Endothelial cell of umbilical vein (primary cell): ENCODE measurements at regions not wholly inside any gene's neighbourhood (a gene's known extent, or its start where the extent isn't known, plus 50 kb on each side); places are given as distances from the start of the nearest gene placed in this dataset.

ENCODE experiments used
- BruUV-seq: library from RNA; stranded (reverse); fragments of 400-500 nt; replicated peaks from 2 replicates; lab custom pipeline; 2021; lab: Mats Ljungman, UMichigan
- CTCF ChIA-PET: fragments of 300-600, 350-600 bp; sonication (Branson Sonifier 250); formaldehyde crosslinking; loops from one replicate; lab custom pipeline; 2021; ENCODE audit warnings: antibody characterized with exemption, inconsistent platforms; lab: Charles Lee
- POLR2A ChIA-PET: fragments of 300-600, 350-600 bp; sonication (Branson Sonifier 250); formaldehyde crosslinking; loops from one replicate; lab custom pipeline; 2021; ENCODE audit warnings: antibody characterized with exemption, inconsistent platforms; lab: Charles Lee
- DNase-seq: peaks from one replicate; pipeline ENCODE4 v3.0.0-alpha.2; 2011; ENCODE audit warnings: low read depth, low spot score
- FAIRE-seq: peaks from 2 replicates; lab custom pipeline; 2011; peaks lifted over from hg19 to GRCh38; lab: Jason Lieb, UNC
- H2AFZ ChIP-seq: 2 replicates; pipeline ENCODE4 v1.6.0; 2012; ENCODE audit warnings: low read depth, low read length, control low read depth, inconsistent platforms
- H3K27ac ChIP-seq: 2 replicates; pipeline ENCODE4 v1.5.1; 2011; ENCODE audit warnings: low read depth, mild to moderate bottlenecking, control low read depth, low read length, moderate library complexity; ENCODE audit not compliant: insufficient read depth
- H3K27me3 ChIP-seq, 2 experiments: 2 replicates each; pipeline versions ENCODE4 v1.6.0 to v1.6.1; 2011; ENCODE audit warnings: low read length in 2 of 2, mixed read lengths in 1 of 2; ENCODE audit not compliant: control insufficient read depth in 2 of 2, insufficient read depth in 2 of 2
- H3K36me3 ChIP-seq, 2 experiments: 2 replicates in 1 of 2; 3 replicates in 1 of 2; pipeline ENCODE4 v1.5.1; 2011; ENCODE audit warnings: low read length in 2 of 2, mild to moderate bottlenecking in 1 of 2, moderate library complexity in 1 of 2; ENCODE audit not compliant: control insufficient read depth in 2 of 2, insufficient read depth in 2 of 2; ENCODE audit errors: extremely low read depth in 1 of 2
- H3K4me1 ChIP-seq: 3 replicates; pipeline ENCODE4 v1.5.1; 2011; ENCODE audit warnings: mild to moderate bottlenecking, low read length; ENCODE audit not compliant: control insufficient read depth, insufficient read depth; ENCODE audit errors: extremely low read depth
- H3K4me2 ChIP-seq: 2 replicates; pipeline ENCODE4 v1.6.1; 2011; ENCODE audit warnings: low read length, control low read depth, mixed read lengths; ENCODE audit not compliant: insufficient read depth
- H3K4me3 ChIP-seq, 3 experiments: fragments of 200-600 bp in 1 of 3; sonication (generic), shearing (Covaris generic) in 1 of 3; replicated peaks in 1 of 3; 2 replicates each; pipeline ENCODE4 v1.5.1; 2011 to 2016; ENCODE audit warnings: control low read depth in 3 of 3, low read length in 3 of 3, mild to moderate bottlenecking in 2 of 3, inconsistent platforms in 1 of 3, low read depth in 1 of 3, moderate library complexity in 1 of 3; ENCODE audit not compliant: insufficient read depth in 1 of 3
- H3K79me2 ChIP-seq: 2 replicates; pipeline ENCODE4 v1.6.0; 2012; ENCODE audit warnings: low read length, inconsistent platforms; ENCODE audit not compliant: control insufficient read depth, insufficient read depth
- H3K9ac ChIP-seq: replicated peaks from 2 replicates; pipeline ENCODE3; 2011; ENCODE audit warnings: low read length, control low read depth; ENCODE audit not compliant: insufficient read depth; ENCODE audit errors: extremely low read depth
- H3K9me1 ChIP-seq: replicated peaks from 3 replicates; pipeline ENCODE4 v1.6.0; 2011; ENCODE audit warnings: mild to moderate bottlenecking, low read length; ENCODE audit not compliant: control insufficient read depth, insufficient read depth; ENCODE audit errors: extremely low read depth
- H3K9me3 ChIP-seq: replicated peaks from 2 replicates; pipeline ENCODE4 v1.5.1; 2012; ENCODE audit warnings: low read length, inconsistent platforms; ENCODE audit not compliant: control insufficient read depth, insufficient read depth
- H4K20me1 ChIP-seq: replicated peaks from 2 replicates; pipeline ENCODE3; 2011; ENCODE audit warnings: mild to moderate bottlenecking, low read length; ENCODE audit not compliant: control insufficient read depth, insufficient read depth; ENCODE audit errors: extremely low read depth
- EZH2 ChIP-seq: IDR thresholded peaks from 2 replicates; pipeline ENCODE4 v1.6.1; 2012; ENCODE audit warnings: borderline replicate concordance, low read depth, mild to moderate bottlenecking, moderate library complexity, low read length, inconsistent platforms; ENCODE audit not compliant: severe bottlenecking
- FOS ChIP-seq: IDR thresholded peaks from 2 replicates; pipeline ENCODE4 v1.6.1; 2011; ENCODE audit warnings: mild to moderate bottlenecking, low read length, moderate library complexity, borderline replicate concordance; ENCODE audit not compliant: insufficient read depth
- GATA2 ChIP-seq: IDR thresholded peaks from 2 replicates; pipeline ENCODE4 v1.7.0; 2011; ENCODE audit warnings: low read depth, mild to moderate bottlenecking, moderate library complexity, mixed read lengths, low read length; ENCODE audit not compliant: insufficient read length, insufficient read depth
- JUN ChIP-seq: IDR thresholded peaks from 2 replicates; pipeline ENCODE4 v1.6.1; 2011; ENCODE audit warnings: borderline replicate concordance, low read depth; ENCODE audit not compliant: insufficient read length, insufficient read depth
- MYC ChIP-seq: IDR thresholded peaks from one replicate; pipeline ENCODE4 v1.6.1; 2011; ENCODE audit warnings: mild to moderate bottlenecking, low read depth, low read length
- POLR2A ChIP-seq: IDR thresholded peaks from 2 replicates; pipeline ENCODE4 v1.6.1; 2012; ENCODE audit warnings: low read depth, mild to moderate bottlenecking, control low read depth, low read length
- POLR2AphosphoS5 ChIP-seq: IDR thresholded peaks from 2 replicates; pipeline ENCODE4 v1.6.1; 2012; ENCODE audit warnings: low read depth, mild to moderate bottlenecking, control low read depth, low read length, moderate library complexity; ENCODE audit not compliant: insufficient read depth
- dilution Hi-C: fragments of 300-500 bp; cut with MboI; formaldehyde crosslinking; loops from one replicate; pipeline ENCODE4 v1.15.0; 2019; ENCODE audit warnings: low sequenced_read_pairs; ENCODE audit not compliant: extremely low pct_ligation_motif_present
- intact Hi-C: fragments of 100-400 bp; cut with micrococcal nuclease; formaldehyde crosslinking; loops from one replicate; pipeline ENCODE4 v1.10.0; 2022
- TF ChIP-seq, protein P1 (sequence below), 2 donors: IDR thresholded peaks; 1 replicate in 1 of 2; 2 replicates in 1 of 2; pipeline ENCODE4 v1.5.1; 2011; ENCODE audit warnings: low read length in 2 of 2, mild to moderate bottlenecking in 2 of 2, moderate library complexity in 2 of 2, control low read depth in 1 of 2, inconsistent platforms in 1 of 2, low read depth in 1 of 2; ENCODE audit not compliant: insufficient read depth in 1 of 2; ENCODE audit errors: extremely low read depth in 1 of 2
- TF ChIP-seq, protein P2 (sequence below): IDR thresholded peaks from 2 replicates; pipeline ENCODE4 v1.6.1; 2011; ENCODE audit not compliant: insufficient read depth, insufficient read length

DNA sequence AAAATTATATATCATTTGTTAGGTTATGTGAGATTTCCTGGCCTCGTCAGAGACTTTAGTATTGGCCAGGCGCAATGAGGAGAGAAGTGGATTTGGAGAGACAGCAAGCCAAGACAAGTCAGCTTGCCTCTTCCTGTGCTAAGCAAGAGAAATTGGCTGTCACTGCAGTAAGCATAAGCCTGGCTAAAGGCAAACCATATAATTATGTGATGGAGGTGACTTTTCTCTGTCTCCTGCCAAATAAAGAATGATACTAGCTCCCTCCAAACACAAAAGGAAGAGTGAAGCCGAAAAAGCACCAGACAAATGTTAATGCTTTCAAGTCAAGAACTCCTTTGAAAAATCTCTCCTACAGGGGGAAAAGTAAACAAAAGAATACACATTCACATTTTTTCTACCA is 2246.0 kb downstream of the ARAP2 start:
- Histone ChIP-seq H3K4me2 (no peak overlapping the region), H2AFZ (no peak overlapping the region), H3K36me3 (no peaks in the 10 kb centered on the region), H3K9ac (no peak overlapping the region), H3K27me3 (no peaks in the 10 kb centered on the region), H3K9me1 (no peaks in the 10 kb centered on the region), H3K4me3 (no peak overlapping the region), H3K9me3 (no peaks in the 10 kb centered on the region), H4K20me1 (no peaks in the 10 kb centered on the region), H3K27ac (no peak overlapping the region), H3K79me2 (no peaks in the 10 kb centered on the region), H3K4me1 (no peaks in the 10 kb centered on the region)
- CTCF ChIA-PET = no interaction called here
- no peak for FAIRE-seq
- POLR2A ChIA-PET = no interaction called here
- intact Hi-C loops (no loop called here), dilution Hi-C loops (no loop called here)
- DNase-seq = no peak
- no peak for TF ChIP-seq POLR2A
- no peak for TF ChIP-seq EZH2
- no peak for TF ChIP-seq MYC
- TF ChIP-seq, protein P1, sequence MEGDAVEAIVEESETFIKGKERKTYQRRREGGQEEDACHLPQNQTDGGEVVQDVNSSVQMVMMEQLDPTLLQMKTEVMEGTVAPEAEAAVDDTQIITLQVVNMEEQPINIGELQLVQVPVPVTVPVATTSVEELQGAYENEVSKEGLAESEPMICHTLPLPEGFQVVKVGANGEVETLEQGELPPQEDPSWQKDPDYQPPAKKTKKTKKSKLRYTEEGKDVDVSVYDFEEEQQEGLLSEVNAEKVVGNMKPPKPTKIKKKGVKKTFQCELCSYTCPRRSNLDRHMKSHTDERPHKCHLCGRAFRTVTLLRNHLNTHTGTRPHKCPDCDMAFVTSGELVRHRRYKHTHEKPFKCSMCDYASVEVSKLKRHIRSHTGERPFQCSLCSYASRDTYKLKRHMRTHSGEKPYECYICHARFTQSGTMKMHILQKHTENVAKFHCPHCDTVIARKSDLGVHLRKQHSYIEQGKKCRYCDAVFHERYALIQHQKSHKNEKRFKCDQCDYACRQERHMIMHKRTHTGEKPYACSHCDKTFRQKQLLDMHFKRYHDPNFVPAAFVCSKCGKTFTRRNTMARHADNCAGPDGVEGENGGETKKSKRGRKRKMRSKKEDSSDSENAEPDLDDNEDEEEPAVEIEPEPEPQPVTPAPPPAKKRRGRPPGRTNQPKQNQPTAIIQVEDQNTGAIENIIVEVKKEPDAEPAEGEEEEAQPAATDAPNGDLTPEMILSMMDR (IDR thresholded peaks at IDR 0.05; ENCODE audit: extremely low read depth in 1 of 2, insufficient read depth in 1 of 2, low read depth in 1 of 2, low read length in 2 of 2) = no peak
- TF ChIP-seq JUN = no peak
- TF ChIP-seq FOS = no peak
- BruUV-seq = no TSS peak

DNA sequence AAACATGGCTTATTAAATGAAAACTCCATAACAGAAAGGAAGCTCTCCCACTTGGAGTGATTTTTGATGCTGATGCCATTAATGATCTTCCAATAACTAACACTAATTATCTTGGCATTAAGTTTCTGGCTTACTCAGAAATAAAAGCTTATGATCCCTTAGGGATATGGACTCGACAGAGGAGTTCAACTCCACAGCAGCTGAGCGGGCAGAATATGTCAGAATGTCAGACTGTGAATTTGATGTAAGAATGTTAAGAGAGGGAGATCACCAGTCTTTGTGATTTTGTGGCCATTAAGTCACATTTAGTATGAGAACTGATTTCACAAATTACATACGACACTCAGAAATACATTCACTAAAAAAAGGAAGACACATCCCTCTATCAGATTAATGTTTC is 2244.0 kb downstream of the ARAP2 start:
- FAIRE-seq (no peak), DNase-seq (no peak)
- CTCF ChIA-PET = no interaction called here
- intact Hi-C loops = no loop called here
- no peaks in the 10 kb centered on the region for H3K27me3 ChIP-seq
- no peaks in the 10 kb centered on the region for H3K4me1 ChIP-seq
- no TSS peak for BruUV-seq
- POLR2A ChIA-PET = no interaction called here
- no peaks in the 10 kb centered on the region for H3K79me2 ChIP-seq
- H3K4me3 ChIP-seq = no peak overlapping the region
- dilution Hi-C loops = no loop called here
- no peaks in the 10 kb centered on the region for H3K36me3 ChIP-seq
- no peak overlapping the region for H3K27ac ChIP-seq
- H3K9me1 ChIP-seq = no peaks in the 10 kb centered on the region
- TF ChIP-seq, protein P1 (IDR thresholded peaks at IDR 0.05; ENCODE audit: extremely low read depth in 1 of 2, insufficient read depth in 1 of 2, low read depth in 1 of 2, low read length in 2 of 2) = no peak
- no peak for TF ChIP-seq MYC
- no peak for TF ChIP-seq JUN
- TF ChIP-seq, protein P2, sequence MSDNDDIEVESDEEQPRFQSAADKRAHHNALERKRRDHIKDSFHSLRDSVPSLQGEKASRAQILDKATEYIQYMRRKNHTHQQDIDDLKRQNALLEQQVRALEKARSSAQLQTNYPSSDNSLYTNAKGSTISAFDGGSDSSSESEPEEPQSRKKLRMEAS = no peak
- no peak for TF ChIP-seq FOS
- no peak for TF ChIP-seq EZH2
- TF ChIP-seq POLR2AphosphoS5 = no peak
- TF ChIP-seq GATA2 = no peak
- no peak for TF ChIP-seq POLR2A
- H3K9ac ChIP-seq = no peak overlapping the region
- no peak overlapping the region for H3K4me2 ChIP-seq
- H2AFZ ChIP-seq = no peak overlapping the region
- H4K20me1 ChIP-seq = no peaks in the 10 kb centered on the region
- no peaks in the 10 kb centered on the region for H3K9me3 ChIP-seq
